ENCODE measurements at regions not wholly inside any gene's neighbourhood (a gene's known extent, or its start where the extent isn't known, plus 50 kb on each side); places are given as distances from the start of the nearest gene placed in this dataset.

DNA sequence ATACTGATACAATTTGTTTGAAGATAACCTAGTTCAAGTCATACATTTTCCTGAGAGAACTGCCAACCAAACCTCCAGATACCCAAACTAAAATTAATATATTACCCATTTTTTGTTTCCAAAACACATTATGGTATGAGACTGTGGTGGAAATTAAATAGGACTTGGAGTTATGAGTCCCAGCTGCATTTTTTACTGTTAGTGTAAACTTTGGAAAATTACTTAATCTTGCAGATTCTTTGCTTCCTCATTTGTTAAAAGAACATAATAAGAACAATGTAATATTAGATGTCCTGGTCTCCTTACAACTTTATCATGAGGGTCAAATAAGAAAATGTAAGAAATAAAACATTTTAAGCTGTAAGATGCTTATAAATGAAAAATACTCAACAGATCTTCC, 98.2 kb upstream of the TRIB2 start:
- TF ChIP-seq ZNF274 (IDR thresholded peaks at IDR 0.05; ENCODE audit: low read depth, low read length) (no peak), YY1 (IDR thresholded peaks at IDR 0.05; ENCODE audit: insufficient read depth, insufficient read length) (no peak)
